EL (cell line): ENCODE measurements at regions not wholly inside any gene's neighbourhood (a gene's known extent, or its start where the extent isn't known, plus 50 kb on each side); places are given as distances from the start of the nearest gene placed in this dataset.

Experiments
- DNase-seq: peaks from one replicate; pipeline ENCODE4 v3.0.0-alpha.2; 2016

GRCh38 chr1:80457409-80457808, 1343.3 kb upstream of the ADGRL2 start:
- no peak for DNase-seq

DNA sequence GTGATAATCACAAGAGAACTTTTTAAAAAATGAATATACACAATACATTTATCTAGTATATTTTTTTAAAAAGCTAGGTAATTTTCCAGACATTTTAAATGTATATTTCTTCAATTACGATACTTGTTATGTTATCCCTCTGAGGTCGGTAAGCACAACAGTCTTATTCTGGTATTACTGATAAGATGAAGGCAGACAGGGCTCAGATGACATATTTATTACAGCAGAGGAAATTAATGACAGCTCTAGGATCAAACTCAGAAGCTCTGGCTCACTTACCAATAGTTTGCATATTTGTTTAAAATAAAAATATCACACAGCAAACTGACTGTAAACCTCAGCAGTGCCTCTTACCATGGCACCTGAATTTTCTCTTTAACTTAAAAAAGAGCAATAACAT, 1347.0 kb upstream of the ADGRL2 start:
- DNase-seq, result no peak

GRCh38 chr1:80450711-80451110, 1350.0 kb upstream of the ADGRL2 start:
- no peak for DNase-seq

DNA sequence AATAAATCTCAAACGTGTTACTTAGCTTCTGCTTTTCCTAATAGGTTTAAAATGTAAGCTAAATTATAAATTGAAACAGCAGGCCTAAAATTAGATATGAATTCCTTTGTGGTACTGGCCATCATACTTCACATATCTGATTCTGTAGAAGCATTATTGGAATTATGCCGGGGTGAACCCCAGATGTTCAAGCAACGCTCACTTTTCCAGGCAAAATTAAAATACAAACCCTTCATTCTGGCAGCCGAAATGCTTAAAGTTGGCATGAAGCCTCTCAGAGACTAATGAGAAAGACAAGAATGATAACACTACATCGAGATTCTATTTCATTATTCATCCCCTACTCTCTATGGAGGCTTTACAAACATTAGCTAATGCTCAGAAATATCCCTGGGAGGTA, 1352.7 kb upstream of the ADGRL2 start:
- no peak for DNase-seq

- DNase-seq, result no peak
Observed at GRCh38 chr1:80447526-80447925, 1353.2 kb upstream of the ADGRL2 start.

- DNase-seq, result peak; percentile 29
Observed at GRCh38 chr1:80445033-80445432, 1355.7 kb upstream of the ADGRL2 start.

DNA sequence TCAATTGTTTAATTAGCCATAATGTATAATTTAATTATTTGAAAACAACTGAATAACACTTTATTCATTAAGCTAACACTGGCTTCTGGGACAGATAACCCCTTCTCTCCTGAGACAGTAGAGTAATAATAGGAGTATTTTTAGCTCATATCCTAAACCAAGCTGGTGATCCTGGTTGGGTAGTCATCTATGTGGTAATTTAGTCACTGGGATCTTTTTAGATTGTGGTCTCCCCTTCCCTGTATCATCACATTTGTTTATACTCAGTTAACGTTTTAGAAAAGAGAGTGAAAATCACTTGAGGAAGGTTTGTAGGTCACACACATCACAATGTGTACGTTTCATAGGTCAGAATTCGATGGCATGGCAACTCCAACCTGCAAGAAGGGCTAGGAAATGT, 1356.6 kb upstream of the ADGRL2 start:
- DNase-seq, result no peak

- DNase-seq, result no peak
Observed at GRCh38 chr1:80441664-80442063, 1359.1 kb upstream of the ADGRL2 start.

- no peak for DNase-seq
Observed at GRCh38 chr1:80436851-80437250, 1363.9 kb upstream of the ADGRL2 start.

- no peak for DNase-seq
Observed at GRCh38 chr1:80427881-80428280, 1372.9 kb upstream of the ADGRL2 start.

DNA sequence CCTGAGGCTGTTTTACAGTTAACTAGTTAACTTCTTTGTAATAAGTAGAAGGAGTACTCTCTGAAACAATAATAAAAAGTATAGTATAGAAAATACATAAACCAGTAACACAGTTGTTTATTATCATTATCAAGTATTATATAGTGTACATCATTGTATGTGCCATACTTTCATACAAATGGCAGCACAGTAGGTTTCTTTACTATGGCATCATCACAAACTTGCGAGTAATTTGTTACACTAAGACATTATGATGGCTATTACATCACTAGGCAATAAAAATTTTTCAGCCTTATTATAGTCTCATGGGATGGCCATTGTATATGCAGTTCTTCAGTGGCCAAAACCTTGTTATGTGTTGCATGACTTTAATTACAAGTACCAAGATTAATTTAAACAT, 1376.5 kb upstream of the ADGRL2 start:
- DNase-seq, result no peak

- no peak for DNase-seq
Observed at GRCh38 chr1:80418134-80418533, 1382.6 kb upstream of the ADGRL2 start.

GRCh38 chr1:80417671-80418070, 1383.1 kb upstream of the ADGRL2 start:
- peak; percentile 87 for DNase-seq

- DNase-seq, result no peak
Observed at GRCh38 chr1:80413969-80414368, 1386.8 kb upstream of the ADGRL2 start.

- DNase-seq, result no peak
Observed at GRCh38 chr1:80410233-80410632, 1390.5 kb upstream of the ADGRL2 start.

- no peak for DNase-seq
Observed at GRCh38 chr1:80403471-80403893, 1397.0 kb upstream of the ADGRL4 start.

- no peak for DNase-seq
Observed at GRCh38 chr1:80402625-80403024, 1396.1 kb upstream of the ADGRL4 start.

GRCh38 chr1:80401757-80402156, 1395.2 kb upstream of the ADGRL4 start:
- no peak for DNase-seq

GRCh38 chr1:80392529-80392928, 1386.0 kb upstream of the ADGRL4 start:
- DNase-seq, result peak; percentile 11

DNA sequence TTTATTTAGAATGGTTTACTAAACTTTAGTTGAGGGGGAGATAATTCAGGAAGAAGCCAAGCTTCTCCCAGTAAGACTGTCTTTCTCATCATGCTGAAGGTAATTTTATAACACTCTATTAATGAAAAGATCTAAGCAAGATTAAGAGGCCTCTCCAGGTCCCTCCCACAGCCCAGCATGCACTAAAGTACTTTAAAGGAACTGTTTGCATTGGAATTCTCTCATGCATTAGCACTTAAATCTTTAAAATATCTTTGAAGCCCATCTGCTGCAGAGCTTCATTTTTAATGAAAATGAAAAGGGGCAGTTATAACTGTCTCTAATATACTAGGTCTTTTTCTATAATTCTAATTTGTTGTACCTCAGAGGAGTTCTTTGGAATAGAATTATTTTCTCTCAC, 1379.1 kb upstream of the ADGRL4 start:
- DNase-seq, result no peak

- DNase-seq, result no peak
Observed at GRCh38 chr1:80384959-80385358, 1378.4 kb upstream of the ADGRL4 start.

- peak; percentile 25 for DNase-seq
Observed at GRCh38 chr1:80384083-80384830, 1377.7 kb upstream of the ADGRL4 start.

GRCh38 chr1:80375662-80376061, 1369.1 kb upstream of the ADGRL4 start:
- DNase-seq, result peak; percentile 89

- no peak for DNase-seq
Observed at GRCh38 chr1:80375109-80375508, 1368.6 kb upstream of the ADGRL4 start.

DNA sequence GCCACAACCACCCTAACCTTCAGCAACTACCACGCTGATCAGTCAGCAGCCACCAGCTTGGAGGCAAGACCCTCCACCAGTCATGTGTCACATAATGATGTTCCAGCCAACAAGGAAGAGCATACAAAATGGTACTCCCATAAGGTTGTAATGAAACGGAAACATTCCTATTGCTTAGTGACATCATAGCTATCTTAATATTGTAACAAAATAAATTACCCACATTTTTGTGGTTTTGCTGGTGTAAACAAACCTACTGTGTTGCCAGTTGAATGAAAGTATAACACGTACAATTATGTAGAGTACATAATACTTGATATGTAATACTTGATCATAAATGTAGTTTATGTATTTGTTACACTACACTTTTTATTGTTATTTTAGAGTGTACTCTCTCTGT, 1363.2 kb upstream of the ADGRL4 start:
- DNase-seq, result peak; percentile 17
